ENCODE measurements at regions not wholly inside any gene's neighbourhood (a gene's known extent, or its start where the extent isn't known, plus 50 kb on each side); places are given as distances from the start of the nearest gene placed in this dataset.
"Not testable (repeated sequence)": the region's sequence is repeated elsewhere in the genome, so short reads cannot be mapped to it uniquely, and the experiment has no call there.

DNA sequence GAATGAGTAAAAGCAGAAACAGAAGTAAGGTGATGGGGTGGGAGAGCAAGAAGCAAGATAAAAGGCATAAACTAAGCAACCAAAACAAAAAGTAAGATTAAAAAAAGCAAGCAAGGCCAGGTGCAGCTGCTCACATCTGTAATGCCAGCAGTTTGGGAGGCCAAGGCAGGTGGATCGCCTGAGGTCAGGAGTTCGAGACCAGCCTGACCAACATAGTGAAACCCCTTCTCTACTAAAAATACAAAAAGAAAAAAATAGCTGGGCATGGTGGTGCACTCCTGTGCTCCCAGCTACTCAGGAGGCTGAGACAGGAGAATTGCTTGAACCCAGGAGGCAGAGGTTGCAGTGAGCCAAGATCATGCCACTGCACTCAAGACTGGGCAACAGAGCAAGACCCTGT, 90.6 kb downstream of the PPIAL4G start:
- TF ChIP-seq, protein P1, sequence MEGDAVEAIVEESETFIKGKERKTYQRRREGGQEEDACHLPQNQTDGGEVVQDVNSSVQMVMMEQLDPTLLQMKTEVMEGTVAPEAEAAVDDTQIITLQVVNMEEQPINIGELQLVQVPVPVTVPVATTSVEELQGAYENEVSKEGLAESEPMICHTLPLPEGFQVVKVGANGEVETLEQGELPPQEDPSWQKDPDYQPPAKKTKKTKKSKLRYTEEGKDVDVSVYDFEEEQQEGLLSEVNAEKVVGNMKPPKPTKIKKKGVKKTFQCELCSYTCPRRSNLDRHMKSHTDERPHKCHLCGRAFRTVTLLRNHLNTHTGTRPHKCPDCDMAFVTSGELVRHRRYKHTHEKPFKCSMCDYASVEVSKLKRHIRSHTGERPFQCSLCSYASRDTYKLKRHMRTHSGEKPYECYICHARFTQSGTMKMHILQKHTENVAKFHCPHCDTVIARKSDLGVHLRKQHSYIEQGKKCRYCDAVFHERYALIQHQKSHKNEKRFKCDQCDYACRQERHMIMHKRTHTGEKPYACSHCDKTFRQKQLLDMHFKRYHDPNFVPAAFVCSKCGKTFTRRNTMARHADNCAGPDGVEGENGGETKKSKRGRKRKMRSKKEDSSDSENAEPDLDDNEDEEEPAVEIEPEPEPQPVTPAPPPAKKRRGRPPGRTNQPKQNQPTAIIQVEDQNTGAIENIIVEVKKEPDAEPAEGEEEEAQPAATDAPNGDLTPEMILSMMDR (IDR thresholded peaks at IDR 0.05): not testable (repeated sequence)
- TF ChIP-seq POLR2A (IDR thresholded peaks at IDR 0.05); POLR2AphosphoS5 (IDR thresholded peaks at IDR 0.05); EP300 (IDR thresholded peaks at IDR 0.05; ENCODE audit: low read depth): not testable (repeated sequence)

Measured in transverse colon (tissue), 4 donors.